ENCODE measurements at regions not wholly inside any gene's neighbourhood (a gene's known extent, or its start where the extent isn't known, plus 50 kb on each side); places are given as distances from the start of the nearest gene placed in this dataset.

- no peak overlapping the region for H3K27ac ChIP-seq (ENCODE audit: low read depth, low read length)
- no peak overlapping the region for H3K4me2 ChIP-seq (ENCODE audit: insufficient read depth, low read length)
- H3K27me3 ChIP-seq (ENCODE audit: insufficient read depth, low read length) = no peaks in the 10 kb centered on the region
- peaks cover 13% of the 10 kb centered on the region for H3K4me1 ChIP-seq (ENCODE audit: insufficient read depth, low read length)
- H3K79me2 ChIP-seq (ENCODE audit: insufficient read depth, low read length) = no peaks in the 10 kb centered on the region
- peaks cover 12% of the 10 kb centered on the region for H4K20me1 ChIP-seq (ENCODE audit: insufficient read depth, low read length)
- no peak for DNase-seq (ENCODE audit: insufficient read length, low spot score, missing footprints)
- no peaks in the 10 kb centered on the region for H3K9me3 ChIP-seq (ENCODE audit: low read depth, low read length)
- no peaks in the 10 kb centered on the region for H3K36me3 ChIP-seq (ENCODE audit: insufficient read depth, low read length)
- TF ChIP-seq CTCF (IDR thresholded peaks at IDR 0.05; ENCODE audit: extremely low read depth, low read depth, low read length) = no peak
- H3K4me3 ChIP-seq (ENCODE audit: insufficient read depth, low read length) = no peak overlapping the region
- no peak overlapping the region for H2AFZ ChIP-seq (ENCODE audit: low read length)
Observed at GRCh38 chr14:89501381-89501780, 84.3 kb upstream of the FOXN3 start.

- no peak overlapping the region for H3K4me2 ChIP-seq (ENCODE audit: insufficient read depth, low read length)
- H3K36me3 ChIP-seq (ENCODE audit: insufficient read depth, low read length) = no peaks in the 10 kb centered on the region
- DNase-seq (ENCODE audit: insufficient read length, low spot score, missing footprints) = no peak
- no peak overlapping the region for H3K27ac ChIP-seq (ENCODE audit: low read depth, low read length)
- H2AFZ ChIP-seq (ENCODE audit: low read length) = no peak overlapping the region
- no peaks in the 10 kb centered on the region for H3K9me3 ChIP-seq (ENCODE audit: low read depth, low read length)
- TF ChIP-seq CTCF (IDR thresholded peaks at IDR 0.05; ENCODE audit: extremely low read depth, low read depth, low read length) = no peak
- peaks cover 13% of the 10 kb centered on the region for H3K4me1 ChIP-seq (ENCODE audit: insufficient read depth, low read length)
- H3K79me2 ChIP-seq (ENCODE audit: insufficient read depth, low read length) = no peaks in the 10 kb centered on the region
- H3K4me3 ChIP-seq (ENCODE audit: insufficient read depth, low read length) = no peak overlapping the region
- peaks cover 12% of the 10 kb centered on the region for H4K20me1 ChIP-seq (ENCODE audit: insufficient read depth, low read length)
- no peaks in the 10 kb centered on the region for H3K27me3 ChIP-seq (ENCODE audit: insufficient read depth, low read length)
Observed at GRCh38 chr14:89500303-89500702, 83.3 kb upstream of the FOXN3 start.

GRCh38 chr14:89498878-89499277, 81.8 kb upstream of the FOXN3 start:
- peaks cover 2% of the 10 kb centered on the region for H3K4me1 ChIP-seq (ENCODE audit: insufficient read depth, low read length)
- no peak for TF ChIP-seq CTCF (IDR thresholded peaks at IDR 0.05; ENCODE audit: extremely low read depth, low read depth, low read length)
- H3K4me2 ChIP-seq (ENCODE audit: insufficient read depth, low read length) = no peak overlapping the region
- no peak overlapping the region for H2AFZ ChIP-seq (ENCODE audit: low read length)
- no peaks in the 10 kb centered on the region for H3K79me2 ChIP-seq (ENCODE audit: insufficient read depth, low read length)
- H3K36me3 ChIP-seq (ENCODE audit: insufficient read depth, low read length) = no peaks in the 10 kb centered on the region
- peaks cover 4% of the 10 kb centered on the region for H3K27me3 ChIP-seq (ENCODE audit: insufficient read depth, low read length)
- peaks cover 4% of the 10 kb centered on the region for H4K20me1 ChIP-seq (ENCODE audit: insufficient read depth, low read length)
- H3K4me3 ChIP-seq (ENCODE audit: insufficient read depth, low read length) = no peak overlapping the region
- no peaks in the 10 kb centered on the region for H3K9me3 ChIP-seq (ENCODE audit: low read depth, low read length)
- no peak for DNase-seq (ENCODE audit: insufficient read length, low spot score, missing footprints)
- H3K27ac ChIP-seq (ENCODE audit: low read depth, low read length) = no peak overlapping the region

- Histone ChIP-seq H3K9me3 (ENCODE audit: low read depth, low read length) (no peaks in the 10 kb centered on the region), H2AFZ (ENCODE audit: low read length) (no peak overlapping the region), H3K27me3 (ENCODE audit: insufficient read depth, low read length) (peaks cover 4% of the 10 kb centered on the region), H3K79me2 (ENCODE audit: insufficient read depth, low read length) (no peaks in the 10 kb centered on the region), H4K20me1 (ENCODE audit: insufficient read depth, low read length) (peaks cover 4% of the 10 kb centered on the region), H3K4me1 (ENCODE audit: insufficient read depth, low read length) (no peaks in the 10 kb centered on the region), H3K4me3 (ENCODE audit: insufficient read depth, low read length) (no peak overlapping the region), H3K27ac (ENCODE audit: low read depth, low read length) (no peak overlapping the region), H3K4me2 (ENCODE audit: insufficient read depth, low read length) (no peak overlapping the region), H3K36me3 (ENCODE audit: insufficient read depth, low read length) (no peaks in the 10 kb centered on the region)
- TF ChIP-seq CTCF (IDR thresholded peaks at IDR 0.05; ENCODE audit: extremely low read depth, low read depth, low read length) = no peak
- DNase-seq (ENCODE audit: insufficient read length, low spot score, missing footprints) = no peak
Observed at GRCh38 chr14:89495718-89496117, 78.7 kb upstream of the FOXN3 start.

All from osteoblast (primary cell).